HL-60 (cell line): ENCODE measurements at regions not wholly inside any gene's neighbourhood (a gene's known extent, or its start where the extent isn't known, plus 50 kb on each side); places are given as distances from the start of the nearest gene placed in this dataset.

Experiments
- POLR2AphosphoS5 ChIP-seq: IDR thresholded peaks from 2 replicates; pipeline ENCODE4 v1.6.1; 2012; ENCODE audit warnings: low read depth
- SPI1 ChIP-seq: IDR thresholded peaks from 2 replicates; pipeline ENCODE4 v1.6.1; 2012; ENCODE audit warnings: low read depth, mild to moderate bottlenecking, borderline replicate concordance
- TF ChIP-seq, protein P1 (sequence below): IDR thresholded peaks from one replicate; pipeline ENCODE4 v1.5.1; 2011; ENCODE audit warnings: low read length, control low read depth, inconsistent platforms; ENCODE audit not compliant: insufficient read depth

DNA sequence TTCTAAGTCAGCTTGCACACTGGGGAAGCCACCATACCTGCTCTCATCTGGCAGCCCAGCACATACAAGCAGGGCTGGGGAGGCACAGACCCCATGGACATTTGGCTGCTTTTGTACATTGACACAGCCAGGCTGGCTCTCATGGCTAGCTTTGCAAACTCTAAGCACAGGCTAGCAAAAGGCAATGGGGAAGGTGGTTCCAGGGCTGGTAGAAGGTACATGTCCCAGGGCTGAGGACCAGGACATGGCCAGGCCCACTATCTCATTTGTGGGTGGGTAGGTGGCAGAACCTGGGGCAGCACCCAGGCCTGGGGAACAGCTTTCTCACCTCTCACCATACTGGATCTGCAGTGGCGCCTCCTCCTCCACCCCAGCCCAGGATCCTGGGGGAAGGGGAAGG lies 90.9 kb downstream of the HS1BP3 start:
- TF ChIP-seq, protein P1, sequence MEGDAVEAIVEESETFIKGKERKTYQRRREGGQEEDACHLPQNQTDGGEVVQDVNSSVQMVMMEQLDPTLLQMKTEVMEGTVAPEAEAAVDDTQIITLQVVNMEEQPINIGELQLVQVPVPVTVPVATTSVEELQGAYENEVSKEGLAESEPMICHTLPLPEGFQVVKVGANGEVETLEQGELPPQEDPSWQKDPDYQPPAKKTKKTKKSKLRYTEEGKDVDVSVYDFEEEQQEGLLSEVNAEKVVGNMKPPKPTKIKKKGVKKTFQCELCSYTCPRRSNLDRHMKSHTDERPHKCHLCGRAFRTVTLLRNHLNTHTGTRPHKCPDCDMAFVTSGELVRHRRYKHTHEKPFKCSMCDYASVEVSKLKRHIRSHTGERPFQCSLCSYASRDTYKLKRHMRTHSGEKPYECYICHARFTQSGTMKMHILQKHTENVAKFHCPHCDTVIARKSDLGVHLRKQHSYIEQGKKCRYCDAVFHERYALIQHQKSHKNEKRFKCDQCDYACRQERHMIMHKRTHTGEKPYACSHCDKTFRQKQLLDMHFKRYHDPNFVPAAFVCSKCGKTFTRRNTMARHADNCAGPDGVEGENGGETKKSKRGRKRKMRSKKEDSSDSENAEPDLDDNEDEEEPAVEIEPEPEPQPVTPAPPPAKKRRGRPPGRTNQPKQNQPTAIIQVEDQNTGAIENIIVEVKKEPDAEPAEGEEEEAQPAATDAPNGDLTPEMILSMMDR: no peak
- TF ChIP-seq POLR2AphosphoS5: no peak
- no peak for TF ChIP-seq SPI1
